Gastroesophageal sphincter (tissue), 4 donors: ENCODE measurements at regions not wholly inside any gene's neighbourhood (a gene's known extent, or its start where the extent isn't known, plus 50 kb on each side); places are given as distances from the start of the nearest gene placed in this dataset.

ENCODE experiments used
- ATAC-seq: fragments of 150-250 bp; one replicate; pipeline ENCODE4 v1.9.1; 2016; ENCODE audit warnings: mild to moderate bottlenecking, moderate library complexity
- H3K27ac ChIP-seq, 4 donors: fragments of 200-600 bp; sonication (generic) in 3 of 4; 1 replicate in 3 of 4; 2 replicates in 1 of 4; pipeline ENCODE4 v1.5.1; 2016 to 2019
- H3K27me3 ChIP-seq: fragments of 200-600 bp; sonication (generic); one replicate; pipeline ENCODE4 v1.5.1; 2019
- H3K36me3 ChIP-seq, 2 donors: fragments of 200-600 bp; sonication (generic); one replicate each; pipeline ENCODE4 v1.5.1; 2019; ENCODE audit warnings: control low read depth in 1 of 2
- H3K4me1 ChIP-seq, 3 donors: fragments of 200-600 bp; sonication (generic); 1 replicate in 2 of 3; 2 replicates in 1 of 3; pipeline ENCODE4 v1.5.1; 2016 to 2019; ENCODE audit warnings: control low read depth in 2 of 3
- H3K4me3 ChIP-seq, 2 donors: fragments of 200-600 bp; sonication (generic); one replicate each; pipeline ENCODE4 v1.5.1; 2019; ENCODE audit warnings: mild to moderate bottlenecking in 1 of 2, moderate library complexity in 1 of 2
- H3K9me3 ChIP-seq, 3 donors: fragments of 200-600 bp; sonication (generic); one replicate each; pipeline ENCODE4 v1.5.1; 2017 to 2019; ENCODE audit warnings: control low read depth in 2 of 3
- EP300 ChIP-seq: sonication (generic); formaldehyde crosslinking; IDR thresholded peaks from one replicate; pipeline ENCODE4 v1.6.1; 2017; ENCODE audit warnings: antibody characterized with exemption, mild to moderate bottlenecking
- POLR2A ChIP-seq, 2 donors: fragments of 450-650 bp; IDR thresholded peaks; one replicate each; pipeline ENCODE4 v1.6.1; 2017; ENCODE audit warnings: antibody characterized with exemption in 2 of 2, mild to moderate bottlenecking in 2 of 2, moderate library complexity in 1 of 2
- POLR2AphosphoS5 ChIP-seq: sonication (generic); formaldehyde crosslinking; IDR thresholded peaks from one replicate; pipeline ENCODE4 v1.6.1; 2017; ENCODE audit warnings: antibody characterized with exemption
- WGBS, 2 donors: methylation state at CpG; one replicate each; pipeline ENCODE4 v1.1.5; 2018; ENCODE audit warnings: low coverage in 1 of 2; 5-methylcytosine and 5-hydroxymethylcytosine counted together
- TF ChIP-seq, protein P1 (sequence below), 4 experiments: fragments of 200-600 bp in 2 of 4; fragments of 450-650 bp in 2 of 4; sonication (generic) in 1 of 4; IDR thresholded peaks; one replicate each; pipeline ENCODE4 v1.5.1; 2017 to 2019; ENCODE audit warnings: antibody characterized with exemption in 4 of 4, mild to moderate bottlenecking in 2 of 4, moderate library complexity in 2 of 4

GRCh38 chr3:191634902-191635301 is 173.9 kb downstream of the PYDC2 start:
- TF ChIP-seq EP300, result no peak
- TF ChIP-seq, protein P1, sequence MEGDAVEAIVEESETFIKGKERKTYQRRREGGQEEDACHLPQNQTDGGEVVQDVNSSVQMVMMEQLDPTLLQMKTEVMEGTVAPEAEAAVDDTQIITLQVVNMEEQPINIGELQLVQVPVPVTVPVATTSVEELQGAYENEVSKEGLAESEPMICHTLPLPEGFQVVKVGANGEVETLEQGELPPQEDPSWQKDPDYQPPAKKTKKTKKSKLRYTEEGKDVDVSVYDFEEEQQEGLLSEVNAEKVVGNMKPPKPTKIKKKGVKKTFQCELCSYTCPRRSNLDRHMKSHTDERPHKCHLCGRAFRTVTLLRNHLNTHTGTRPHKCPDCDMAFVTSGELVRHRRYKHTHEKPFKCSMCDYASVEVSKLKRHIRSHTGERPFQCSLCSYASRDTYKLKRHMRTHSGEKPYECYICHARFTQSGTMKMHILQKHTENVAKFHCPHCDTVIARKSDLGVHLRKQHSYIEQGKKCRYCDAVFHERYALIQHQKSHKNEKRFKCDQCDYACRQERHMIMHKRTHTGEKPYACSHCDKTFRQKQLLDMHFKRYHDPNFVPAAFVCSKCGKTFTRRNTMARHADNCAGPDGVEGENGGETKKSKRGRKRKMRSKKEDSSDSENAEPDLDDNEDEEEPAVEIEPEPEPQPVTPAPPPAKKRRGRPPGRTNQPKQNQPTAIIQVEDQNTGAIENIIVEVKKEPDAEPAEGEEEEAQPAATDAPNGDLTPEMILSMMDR (IDR thresholded peaks at IDR 0.05), result no peak
- TF ChIP-seq POLR2AphosphoS5, result no peak
- no peak overlapping the region for H3K27ac ChIP-seq
- ATAC-seq, result no peak
- no peak overlapping the region for H3K4me3 ChIP-seq
- no peaks in the 10 kb centered on the region for H3K36me3 ChIP-seq
- WGBS, 2 donors, result 36 to 44% methylated on average over 1 of the region's 1 CpG
- no peaks in the 10 kb centered on the region for H3K4me1 ChIP-seq
- H3K27me3 ChIP-seq, result no peaks in the 10 kb centered on the region
- H3K9me3 ChIP-seq, result no peaks in the 10 kb centered on the region

- no peak for ATAC-seq
These were observed 176.6 kb downstream of the PYDC2 start for GRCh38 chr3:191637611-191638010.

GRCh38 chr3:191641789-191642188 is 180.8 kb downstream of the PYDC2 start:
- WGBS, 2 donors, result 100% methylated on average over 2 of the region's 3 CpGs; no CpG with 5 or more reads in 1 of the 2 donors
- Histone ChIP-seq H3K36me3 (no peaks in the 10 kb centered on the region), H3K4me3 (no peak overlapping the region), H3K27ac (no peak overlapping the region), H3K27me3 (no peaks in the 10 kb centered on the region), H3K9me3 (peaks cover 0 to 11% (median 0%) of the 10 kb centered on the region in 3 donors), H3K4me1 (no peaks in the 10 kb centered on the region)
- TF ChIP-seq POLR2AphosphoS5, result no peak
- TF ChIP-seq EP300, result no peak
- TF ChIP-seq POLR2A (IDR thresholded peaks at IDR 0.05), result no peak
- TF ChIP-seq, protein P1 (IDR thresholded peaks at IDR 0.05), result no peak
- ATAC-seq, result no peak

More at GRCh38 chr3:191637611-191638010, 176.6 kb downstream of the PYDC2 start:
- no peaks in the 10 kb centered on the region for H3K27me3 ChIP-seq
- no peaks in the 10 kb centered on the region for H3K4me1 ChIP-seq
- H3K9me3 ChIP-seq, result no peaks in the 10 kb centered on the region
- no peaks in the 10 kb centered on the region for H3K36me3 ChIP-seq
- H3K27ac ChIP-seq, result no peak overlapping the region
- TF ChIP-seq POLR2A (IDR thresholded peaks at IDR 0.05) (no peak), EP300 (no peak), POLR2AphosphoS5 (no peak)
- TF ChIP-seq, protein P1 (IDR thresholded peaks at IDR 0.05), result no peak
- H3K4me3 ChIP-seq, result no peak overlapping the region

GRCh38 chr3:191644291-191644690 is 183.3 kb downstream of the PYDC2 start:
- TF ChIP-seq, protein P1 (IDR thresholded peaks at IDR 0.05), result no peak
- TF ChIP-seq POLR2A (IDR thresholded peaks at IDR 0.05) (no peak), POLR2AphosphoS5 (no peak), EP300 (no peak)
- H3K4me3 ChIP-seq, result no peak overlapping the region

GRCh38 chr3:191646242-191646641 is 185.3 kb downstream of the PYDC2 start:
- no peak for TF ChIP-seq POLR2AphosphoS5
- no peak for TF ChIP-seq POLR2A (IDR thresholded peaks at IDR 0.05)
- TF ChIP-seq, protein P1 (IDR thresholded peaks at IDR 0.05), result no peak
- no peak for TF ChIP-seq EP300
- no peak for ATAC-seq
- Histone ChIP-seq H3K4me3 (no peak overlapping the region), H3K27me3 (no peaks in the 10 kb centered on the region), H3K4me1 (no peaks in the 10 kb centered on the region), H3K9me3 (peaks cover 0 to 11% (median 0%) of the 10 kb centered on the region in 3 donors), H3K36me3 (no peaks in the 10 kb centered on the region), H3K27ac (no peak overlapping the region)
- WGBS, 2 donors, result 84 to 87% methylated on average over 3 to 4 of the region's 4 CpGs

More at GRCh38 chr3:191644291-191644690, 183.3 kb downstream of the PYDC2 start:
- ATAC-seq, result no peak
- H3K27ac ChIP-seq, result no peak overlapping the region
- H3K36me3 ChIP-seq, result no peaks in the 10 kb centered on the region
- WGBS, 2 donors, result 95 to 96% methylated on average over 2 of the region's 2 CpGs
- no peaks in the 10 kb centered on the region for H3K4me1 ChIP-seq
- H3K27me3 ChIP-seq, result no peaks in the 10 kb centered on the region
- peaks cover 0 to 11% (median 0%) of the 10 kb centered on the region in 3 donors for H3K9me3 ChIP-seq
